ENCODE measurements at regions not wholly inside any gene's neighbourhood (a gene's known extent, or its start where the extent isn't known, plus 50 kb on each side); places are given as distances from the start of the nearest gene placed in this dataset.
"Not testable (repeated sequence)": the region's sequence is repeated elsewhere in the genome, so short reads cannot be mapped to it uniquely, and the experiment has no call there.

GRCh38 chr3:43236008-43236407, 50.3 kb upstream of the SNRK start:
- DNase-seq, result no peak

GRCh38 chr3:43233062-43233461, 53.3 kb upstream of the SNRK start:
- no peak for DNase-seq

- no peak for DNase-seq
Observed at GRCh38 chr3:43231276-43232000, 54.9 kb upstream of the SNRK start.

GRCh38 chr3:43229865-43230264, 56.5 kb upstream of the SNRK start:
- not testable (repeated sequence) for DNase-seq

- DNase-seq, result not testable (repeated sequence)
Observed at GRCh38 chr3:43227685-43228084, 58.7 kb upstream of the SNRK start.

- DNase-seq, result no peak
Observed at GRCh38 chr3:43224405-43225073, 61.8 kb upstream of the SNRK start.

GRCh38 chr3:43223670-43224364, 62.5 kb upstream of the SNRK start:
- no peak for DNase-seq

GRCh38 chr3:43222590-43222989, 63.8 kb upstream of the SNRK start:
- DNase-seq, result no peak

GRCh38 chr3:43221076-43221475, 65.3 kb upstream of the SNRK start:
- no peak for DNase-seq

- no peak for DNase-seq
Observed at GRCh38 chr3:43219616-43220015, 66.7 kb upstream of the SNRK start.

- DNase-seq, result no peak
Observed at GRCh38 chr3:43218921-43219320, 67.4 kb upstream of the SNRK start.

GRCh38 chr3:43218156-43218555, 68.2 kb upstream of the SNRK start:
- DNase-seq, result no peak

- DNase-seq, result no peak
Observed at GRCh38 chr3:43217633-43218032, 68.7 kb upstream of the SNRK start.

- no peak for DNase-seq
Observed at GRCh38 chr3:43217206-43217605, 69.1 kb upstream of the SNRK start.

- no peak for DNase-seq
Observed at GRCh38 chr3:43215663-43216275, 70.6 kb upstream of the SNRK start.

GRCh38 chr3:43215138-43215537, 71.2 kb upstream of the SNRK start:
- DNase-seq, result no peak

- DNase-seq, result no peak
Observed at GRCh38 chr3:43214616-43215015, 71.7 kb upstream of the SNRK start.

GRCh38 chr3:43213631-43214030, 72.7 kb upstream of the SNRK start:
- no peak for DNase-seq

- no peak for DNase-seq
Observed at GRCh38 chr3:43212914-43213611, 73.3 kb upstream of the SNRK start.

GRCh38 chr3:43211681-43212080, 74.7 kb upstream of the SNRK start:
- no peak for DNase-seq

- DNase-seq, result no peak
Observed at GRCh38 chr3:43210049-43211027, 76.0 kb upstream of the SNRK start.

- DNase-seq, result no peak
Observed at GRCh38 chr3:43207628-43208085, 78.7 kb upstream of the SNRK start.

Data from GOT3 (cell line).